ENCODE measurements at regions not wholly inside any gene's neighbourhood (a gene's known extent, or its start where the extent isn't known, plus 50 kb on each side); places are given as distances from the start of the nearest gene placed in this dataset.

- H3K4me1 Mint-ChIP-seq (ENCODE audit: low read depth): no peaks in the 10 kb centered on the region
- no peaks in the 10 kb centered on the region for H3K9me3 Mint-ChIP-seq (ENCODE audit: low read depth)
- H3K4me3 Mint-ChIP-seq (ENCODE audit: unreplicated experiment): no peak overlapping the region
- no peaks in the 10 kb centered on the region for H3K36me3 Mint-ChIP-seq (ENCODE audit: low read depth)
- TF ChIP-seq, protein P1, sequence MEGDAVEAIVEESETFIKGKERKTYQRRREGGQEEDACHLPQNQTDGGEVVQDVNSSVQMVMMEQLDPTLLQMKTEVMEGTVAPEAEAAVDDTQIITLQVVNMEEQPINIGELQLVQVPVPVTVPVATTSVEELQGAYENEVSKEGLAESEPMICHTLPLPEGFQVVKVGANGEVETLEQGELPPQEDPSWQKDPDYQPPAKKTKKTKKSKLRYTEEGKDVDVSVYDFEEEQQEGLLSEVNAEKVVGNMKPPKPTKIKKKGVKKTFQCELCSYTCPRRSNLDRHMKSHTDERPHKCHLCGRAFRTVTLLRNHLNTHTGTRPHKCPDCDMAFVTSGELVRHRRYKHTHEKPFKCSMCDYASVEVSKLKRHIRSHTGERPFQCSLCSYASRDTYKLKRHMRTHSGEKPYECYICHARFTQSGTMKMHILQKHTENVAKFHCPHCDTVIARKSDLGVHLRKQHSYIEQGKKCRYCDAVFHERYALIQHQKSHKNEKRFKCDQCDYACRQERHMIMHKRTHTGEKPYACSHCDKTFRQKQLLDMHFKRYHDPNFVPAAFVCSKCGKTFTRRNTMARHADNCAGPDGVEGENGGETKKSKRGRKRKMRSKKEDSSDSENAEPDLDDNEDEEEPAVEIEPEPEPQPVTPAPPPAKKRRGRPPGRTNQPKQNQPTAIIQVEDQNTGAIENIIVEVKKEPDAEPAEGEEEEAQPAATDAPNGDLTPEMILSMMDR (IDR thresholded peaks at IDR 0.05): no peak
- DNase-seq (ENCODE audit: low spot score): no peak
- no peak overlapping the region for H3K27ac Mint-ChIP-seq (ENCODE audit: unreplicated experiment)
- H3K27me3 Mint-ChIP-seq (ENCODE audit: low read depth): no peaks in the 10 kb centered on the region
Observed at GRCh38 chr5:109594217-109594616, 95.5 kb upstream of the MAN2A1 start.

DNA sequence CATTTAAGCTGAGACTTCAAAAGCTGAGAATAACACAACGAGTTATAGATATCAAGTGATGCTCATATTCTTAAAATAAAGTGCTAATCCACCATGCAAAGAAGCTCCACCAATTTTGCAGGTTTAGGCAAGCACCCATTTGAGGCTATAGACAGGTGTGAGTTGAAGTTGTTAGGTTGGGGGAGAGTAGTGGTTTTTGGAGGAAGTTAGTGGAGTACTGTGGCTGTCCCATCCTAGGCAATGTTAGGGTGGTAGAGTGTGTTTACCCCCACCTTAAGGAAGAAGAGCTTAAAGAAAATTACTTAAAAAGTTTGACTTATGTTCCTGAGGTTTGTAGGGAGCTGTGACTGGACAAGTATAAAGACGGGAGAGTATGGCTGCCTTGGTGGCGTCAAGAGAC lies 98.9 kb upstream of the MAN2A1 start:
- Mint-ChIP-seq H3K36me3 (ENCODE audit: low read depth) (no peaks in the 10 kb centered on the region), H3K9me3 (ENCODE audit: low read depth) (no peaks in the 10 kb centered on the region), H3K4me1 (ENCODE audit: low read depth) (no peaks in the 10 kb centered on the region), H3K27me3 (ENCODE audit: low read depth) (no peaks in the 10 kb centered on the region), H3K4me3 (ENCODE audit: unreplicated experiment) (no peak overlapping the region), H3K27ac (ENCODE audit: unreplicated experiment) (no peak overlapping the region)
- TF ChIP-seq, protein P1 (IDR thresholded peaks at IDR 0.05): no peak
- DNase-seq (ENCODE audit: low spot score): no peak

DNA sequence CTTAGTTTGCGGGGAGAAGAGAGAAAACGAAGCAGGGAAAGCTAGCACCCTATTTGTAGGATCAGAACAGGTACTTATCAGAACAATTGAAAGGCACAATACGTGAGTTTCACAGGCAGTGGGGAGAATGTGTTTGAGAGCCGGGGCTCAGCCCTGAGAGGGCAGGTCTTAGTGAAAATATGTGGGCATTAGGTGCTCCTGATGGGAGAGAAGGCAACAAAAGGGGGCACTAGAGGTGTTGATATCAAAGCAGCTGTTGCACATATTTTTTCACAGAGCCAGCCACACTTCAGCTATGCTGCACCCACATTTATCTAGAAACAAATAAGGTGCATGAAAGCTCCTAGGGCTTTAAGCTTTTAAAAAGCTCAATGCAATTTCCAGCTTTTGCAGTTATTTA lies 99.7 kb upstream of the MAN2A1 start:
- H3K36me3 Mint-ChIP-seq (ENCODE audit: low read depth): no peaks in the 10 kb centered on the region
- no peak overlapping the region for H3K4me3 Mint-ChIP-seq (ENCODE audit: unreplicated experiment)
- no peak for DNase-seq (ENCODE audit: low spot score)
- H3K27me3 Mint-ChIP-seq (ENCODE audit: low read depth): peaks cover 2% of the 10 kb centered on the region
- TF ChIP-seq, protein P1 (IDR thresholded peaks at IDR 0.05): peak; percentile 18
- H3K4me1 Mint-ChIP-seq (ENCODE audit: low read depth): no peaks in the 10 kb centered on the region
- no peaks in the 10 kb centered on the region for H3K9me3 Mint-ChIP-seq (ENCODE audit: low read depth)
- H3K27ac Mint-ChIP-seq (ENCODE audit: unreplicated experiment): no peak overlapping the region

DNA sequence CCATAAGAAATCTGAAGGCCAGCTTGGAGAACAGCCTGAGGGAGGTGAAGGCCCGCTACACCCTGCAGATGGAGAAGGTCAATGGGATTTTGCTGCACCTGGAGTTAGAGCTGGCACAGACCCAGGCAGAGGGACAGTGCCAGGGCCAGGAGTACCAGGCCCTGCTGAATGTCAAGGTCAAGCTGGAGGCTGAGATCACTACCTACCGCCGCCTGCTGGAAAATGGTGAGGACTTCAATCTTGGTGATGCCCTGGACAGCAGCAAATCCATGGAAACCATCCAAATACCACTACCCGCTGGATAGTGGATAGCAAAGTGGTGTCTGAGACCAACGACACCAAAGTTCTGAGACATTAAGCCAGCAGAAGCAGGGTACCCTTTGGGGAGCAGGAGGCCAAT lies 100.5 kb upstream of the MAN2A1 start:
- TF ChIP-seq, protein P1 (IDR thresholded peaks at IDR 0.05): no peak

DNA sequence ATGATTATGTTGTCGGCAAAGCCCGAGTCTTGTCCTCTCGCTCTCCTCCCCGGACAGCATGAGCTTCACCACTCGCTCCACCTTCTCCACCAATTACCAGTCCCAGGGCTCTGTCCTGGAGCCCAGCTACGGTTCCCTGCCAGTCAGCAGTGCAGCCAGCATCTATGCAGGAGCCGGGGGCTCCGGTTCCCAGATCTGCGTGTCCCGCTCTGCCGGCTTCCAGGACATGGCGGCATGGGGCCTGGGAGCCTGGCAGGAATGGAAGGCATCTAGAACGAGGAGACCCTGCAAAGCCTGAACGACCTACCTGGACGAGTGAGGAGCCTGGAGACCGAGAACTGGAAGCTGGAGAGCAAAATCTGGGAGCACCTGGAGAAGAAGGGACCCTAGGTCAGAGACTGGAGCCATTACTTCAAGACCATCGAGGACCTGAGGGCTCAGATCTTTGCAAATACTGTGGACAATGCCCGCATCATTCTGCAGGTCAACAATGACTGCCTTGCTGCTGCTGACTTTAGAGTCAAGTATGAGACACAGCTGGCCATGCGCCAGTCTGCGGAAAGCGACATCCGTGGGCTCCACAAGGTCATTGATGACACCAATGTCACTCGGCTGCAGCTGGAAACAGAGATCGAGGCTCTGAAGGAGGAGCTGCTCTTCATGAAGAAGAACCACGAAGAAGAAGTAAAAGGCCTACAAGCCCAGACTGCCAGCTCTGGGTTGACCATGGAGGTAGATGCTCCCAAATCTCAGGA lies 101.3 kb upstream of the MAN2A1 start:
- H3K9me3 Mint-ChIP-seq (ENCODE audit: low read depth): no peaks in the 10 kb centered on the region
- TF ChIP-seq, protein P1 (IDR thresholded peaks at IDR 0.05): no peak
- no peak overlapping the region for H3K4me3 Mint-ChIP-seq (ENCODE audit: unreplicated experiment)
- DNase-seq (ENCODE audit: low spot score): no peak
- no peaks in the 10 kb centered on the region for H3K36me3 Mint-ChIP-seq (ENCODE audit: low read depth)
- peaks cover 2% of the 10 kb centered on the region for H3K27me3 Mint-ChIP-seq (ENCODE audit: low read depth)
- H3K27ac Mint-ChIP-seq (ENCODE audit: unreplicated experiment): no peak overlapping the region
- H3K4me1 Mint-ChIP-seq (ENCODE audit: low read depth): no peaks in the 10 kb centered on the region

More for the DNA sequence above, 100.5 kb upstream of the MAN2A1 start:
- no peak for DNase-seq (ENCODE audit: low spot score)
- H3K27ac Mint-ChIP-seq (ENCODE audit: unreplicated experiment): no peak overlapping the region
- H3K4me3 Mint-ChIP-seq (ENCODE audit: unreplicated experiment): no peak overlapping the region
- H3K4me1 Mint-ChIP-seq (ENCODE audit: low read depth): no peaks in the 10 kb centered on the region
- no peaks in the 10 kb centered on the region for H3K9me3 Mint-ChIP-seq (ENCODE audit: low read depth)
- no peaks in the 10 kb centered on the region for H3K36me3 Mint-ChIP-seq (ENCODE audit: low read depth)
- peaks cover 2% of the 10 kb centered on the region for H3K27me3 Mint-ChIP-seq (ENCODE audit: low read depth)

Measured in chondrocyte (in vitro differentiated cells).